ENCODE measurements at regions not wholly inside any gene's neighbourhood (a gene's known extent, or its start where the extent isn't known, plus 50 kb on each side); places are given as distances from the start of the nearest gene placed in this dataset.

DNA sequence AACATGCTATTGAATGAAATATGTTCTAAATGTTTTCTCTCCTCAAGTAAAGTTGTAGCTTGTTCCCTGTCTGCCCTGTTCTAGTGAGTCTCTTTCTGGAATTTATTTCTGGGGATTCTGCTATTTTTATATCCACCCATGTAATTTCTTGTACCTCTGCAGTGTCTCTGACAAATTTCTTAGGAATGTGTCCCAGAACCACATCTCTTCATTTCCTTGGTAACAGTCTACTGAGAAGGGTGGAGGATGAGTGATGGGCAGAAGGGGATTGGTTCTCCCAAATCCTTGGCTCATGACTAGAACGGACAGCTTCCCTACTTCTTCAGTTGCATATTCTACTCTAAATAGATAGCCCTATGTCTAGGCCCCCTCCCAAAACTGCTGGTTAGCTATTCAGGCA, 490.6 kb upstream of the LINC00305 start:
- no peak for DNase-seq

DNA sequence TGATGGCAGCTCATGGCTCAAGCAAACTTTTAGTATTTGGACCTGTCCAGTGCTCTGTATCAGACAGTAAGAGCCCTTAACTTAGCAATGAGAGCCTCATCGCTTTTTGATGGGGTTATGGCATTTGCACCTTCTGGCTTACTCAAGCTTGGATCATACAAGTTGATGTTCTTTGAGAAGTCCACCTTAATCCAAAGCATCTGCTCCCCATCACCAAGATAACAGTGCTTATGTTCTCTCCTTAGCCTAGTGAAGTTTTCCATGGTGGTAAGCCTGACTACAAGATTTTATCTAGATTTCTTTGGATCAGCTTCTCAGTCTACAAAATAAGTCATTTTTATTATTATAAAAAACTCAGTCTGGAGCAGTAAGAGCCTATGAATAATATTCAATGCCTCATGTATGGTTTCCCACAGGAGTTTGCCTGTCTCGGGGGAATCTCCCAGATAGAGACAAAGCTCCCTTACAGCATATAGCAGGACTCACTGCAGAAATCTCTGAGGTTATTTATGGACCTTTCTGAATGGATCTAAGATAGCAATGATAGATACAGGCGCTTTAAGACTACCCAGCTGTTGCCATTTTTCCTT, 472.2 kb upstream of the LINC00305 start:
- DNase-seq, result no peak

DNA sequence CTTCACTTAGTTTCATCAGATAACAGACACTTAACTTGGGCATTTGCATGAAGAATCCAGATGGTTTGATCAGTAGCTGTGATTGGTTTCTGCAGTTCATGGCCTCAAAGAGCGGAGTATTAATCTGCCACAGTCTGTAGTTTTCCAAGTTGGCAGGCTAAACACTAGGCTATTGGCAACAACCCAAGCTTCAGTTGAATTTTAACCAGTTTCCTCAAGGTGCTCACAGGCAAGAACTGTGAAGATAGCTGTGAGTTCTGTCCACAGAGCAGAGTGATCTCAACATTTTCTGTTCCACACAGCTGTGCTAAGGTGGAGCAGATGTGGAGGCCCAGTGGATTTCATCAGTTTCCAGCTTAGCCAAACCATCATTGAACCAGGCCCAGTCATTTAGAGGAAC, 469.5 kb upstream of the LINC00305 start:
- DNase-seq, result no peak

DNA sequence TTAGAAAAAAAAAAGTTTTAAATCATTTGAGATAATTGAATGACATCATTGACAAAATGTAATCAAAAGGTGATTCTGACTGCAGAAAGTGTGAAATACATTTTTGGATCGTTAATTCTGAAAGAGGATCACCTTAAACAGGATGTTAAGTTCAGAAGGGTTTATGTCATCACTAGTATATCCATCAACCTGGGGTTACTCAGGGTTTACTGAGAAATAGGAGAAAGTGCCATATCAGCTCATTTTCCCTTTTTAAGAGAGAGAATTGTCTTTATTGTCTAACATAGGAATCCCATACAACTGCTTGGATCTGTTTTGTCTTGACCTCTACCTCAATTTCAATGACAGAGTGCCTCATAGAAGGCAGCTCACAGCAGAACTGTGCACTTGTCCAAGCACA, 466.1 kb upstream of the LINC00305 start:
- DNase-seq, result no peak

DNA sequence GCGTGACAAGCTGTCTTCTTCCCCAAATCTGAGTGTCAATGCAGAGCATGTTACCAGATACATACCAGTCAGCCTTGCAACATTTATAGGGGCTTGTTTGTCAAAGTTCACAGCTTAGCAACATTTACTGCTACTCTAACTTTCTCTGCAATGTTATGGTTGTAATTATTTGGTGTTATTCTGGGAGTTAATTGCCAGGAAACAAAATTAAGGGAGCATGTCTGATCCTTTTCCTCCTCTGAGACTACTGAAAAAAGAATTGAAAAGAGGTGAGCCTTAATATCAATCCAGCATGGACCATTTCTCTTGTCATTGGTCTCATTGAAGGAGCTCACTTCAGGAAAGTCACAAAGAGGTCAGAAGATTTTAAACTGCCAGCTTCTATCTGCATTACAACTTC, 465.6 kb upstream of the LINC00305 start:
- no peak for DNase-seq

DNA sequence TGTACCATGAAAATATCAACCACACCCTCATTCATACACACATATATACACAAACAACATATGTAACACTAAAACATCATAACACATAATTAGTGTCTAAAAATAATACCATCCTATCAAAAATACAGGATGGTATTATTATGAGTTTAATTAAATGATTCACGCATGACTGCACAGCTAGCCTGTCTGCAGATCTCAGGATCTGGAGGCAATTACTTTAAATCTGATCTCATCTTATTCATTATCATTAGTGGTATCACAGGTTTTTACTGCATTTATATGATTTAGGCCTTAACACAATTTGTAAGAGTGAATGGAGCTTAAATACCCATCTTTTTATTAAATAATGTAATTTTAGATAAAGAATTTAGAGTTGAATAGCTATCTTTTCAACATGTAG, 443.4 kb upstream of the LINC00305 start:
- no peak for DNase-seq

DNA sequence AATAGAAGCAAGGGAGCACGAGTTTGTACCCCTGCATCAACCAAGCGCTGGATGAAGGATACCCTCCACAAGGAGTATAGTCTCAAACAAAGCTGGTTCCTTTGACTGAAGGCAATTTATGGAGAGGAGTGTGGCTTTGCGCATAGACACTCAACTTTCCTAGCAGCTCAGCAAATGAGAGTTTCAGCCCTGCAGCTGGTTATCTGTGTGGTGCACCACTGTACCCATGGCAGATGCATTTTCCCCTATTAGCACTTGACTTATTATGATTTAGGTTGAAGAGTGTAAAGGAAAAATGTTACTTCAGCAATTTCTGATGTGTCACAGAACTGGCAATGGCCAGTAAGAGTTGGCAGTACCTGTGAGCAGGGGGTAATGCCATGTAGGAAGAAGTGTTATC, 440.1 kb upstream of the LINC00305 start:
- no peak for DNase-seq

DNA sequence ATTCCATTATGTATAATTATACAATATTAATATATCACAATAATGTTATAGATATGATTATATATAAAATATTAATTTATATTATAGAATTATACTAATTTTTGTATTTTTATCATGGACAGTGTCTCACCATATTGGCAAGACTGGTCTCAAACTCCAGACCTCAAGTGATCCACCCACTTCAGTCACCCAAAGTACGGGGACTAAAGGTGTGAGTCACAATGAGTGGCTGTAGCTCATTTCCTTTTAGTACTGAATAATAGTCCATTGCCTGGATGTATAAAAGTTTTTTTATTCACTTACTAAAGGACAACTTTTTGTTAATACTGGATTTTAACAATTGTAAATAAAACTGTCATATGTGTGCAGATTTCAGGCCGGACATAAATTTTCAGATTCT, 417.6 kb upstream of the LINC00305 start:
- DNase-seq, result no peak

DNA sequence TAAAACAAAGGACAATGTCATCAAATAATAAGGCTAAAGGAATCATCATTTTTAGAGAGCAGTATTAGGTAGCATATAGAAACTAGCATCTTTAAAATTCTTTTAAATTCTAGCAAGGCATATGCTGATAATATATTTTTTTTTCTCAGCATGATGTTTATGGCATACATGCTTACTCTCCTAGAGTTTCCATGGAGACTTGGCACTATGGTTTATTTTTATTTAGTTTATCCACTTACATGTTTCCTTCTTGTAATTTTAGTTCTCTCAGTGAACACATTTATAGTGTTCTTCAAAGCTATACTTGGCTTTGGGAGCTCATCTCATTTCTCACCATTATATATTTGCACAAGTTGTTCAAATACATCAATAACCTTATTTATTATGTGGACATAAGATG, 413.8 kb upstream of the LINC00305 start:
- DNase-seq, result no peak

DNA sequence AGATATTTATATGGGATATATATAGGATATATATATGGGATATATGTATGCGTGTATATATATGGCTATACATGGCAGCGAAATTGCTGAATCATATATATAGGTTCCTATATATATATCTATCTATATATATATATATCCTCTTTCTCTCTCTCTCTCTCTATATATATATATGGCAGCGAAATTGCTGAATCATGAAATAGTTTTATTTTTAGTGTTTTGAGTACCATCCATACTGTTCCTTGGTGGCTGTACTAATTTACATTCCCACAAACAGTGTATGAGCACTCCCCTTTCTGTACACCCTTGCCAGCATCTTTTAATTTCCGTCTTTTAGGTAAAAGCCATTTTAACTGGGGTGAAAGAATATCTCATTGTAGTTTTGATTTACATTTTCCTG, 397.6 kb upstream of the LINC00305 start:
- no peak for DNase-seq

DNA sequence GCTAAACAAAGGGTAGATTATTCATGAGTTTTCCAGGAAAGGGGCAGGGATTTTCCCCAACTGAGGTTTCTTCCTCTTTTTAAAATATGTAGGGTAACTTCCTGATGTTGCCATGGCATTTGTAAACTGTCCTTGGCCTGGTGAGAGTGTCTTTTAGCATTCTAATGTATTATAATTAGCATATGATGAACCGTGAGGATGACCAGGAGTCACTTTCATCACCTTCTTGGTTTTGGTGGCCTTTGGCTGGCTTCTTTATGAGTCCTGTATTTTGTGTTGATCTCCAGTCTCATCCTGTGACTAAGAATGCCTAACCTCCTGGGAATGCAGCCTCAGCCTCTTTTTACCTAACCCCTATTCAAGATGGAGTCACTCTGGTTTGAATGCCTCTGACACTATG, 391.0 kb upstream of the LINC00305 start:
- DNase-seq, result no peak

DNA sequence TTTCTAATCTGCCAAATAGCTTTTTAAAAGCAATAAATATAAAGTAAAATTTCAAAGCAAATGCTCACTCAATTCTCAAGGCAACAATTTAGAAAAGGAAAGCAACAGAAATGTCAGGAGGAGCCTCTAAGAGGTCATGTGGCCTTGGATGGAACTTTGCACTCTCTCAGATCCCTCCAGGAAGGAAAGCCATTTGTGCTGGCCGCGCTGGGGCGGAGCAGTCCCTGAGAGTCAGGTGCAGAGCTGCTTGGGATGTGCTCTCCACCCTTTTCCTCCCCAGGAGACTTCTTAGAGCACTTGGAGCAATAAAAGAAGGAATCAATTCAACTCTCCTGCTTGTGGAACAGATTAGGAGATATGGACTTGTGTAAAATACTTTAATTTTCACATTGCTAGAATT, 379.8 kb upstream of the LINC00305 start:
- DNase-seq, result no peak

DNA sequence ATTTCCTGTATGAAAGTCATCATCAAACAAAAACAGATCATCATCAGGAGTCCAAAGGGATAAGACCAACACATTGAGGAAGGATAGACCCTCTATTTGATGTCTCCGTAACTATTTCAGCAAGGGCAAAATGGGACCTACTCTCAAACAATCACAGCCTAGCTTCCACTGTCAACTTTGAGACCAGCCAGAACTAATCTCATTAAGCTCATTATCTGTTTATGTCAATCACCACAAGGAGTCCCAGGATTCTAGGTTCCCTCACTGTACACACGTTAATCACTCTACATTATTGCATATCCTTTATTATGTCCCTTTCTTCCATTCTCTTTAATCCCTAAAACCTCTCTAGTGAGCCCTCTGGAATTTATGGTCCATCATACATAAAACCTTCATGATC, 370.3 kb upstream of the LINC00305 start:
- no peak for DNase-seq

DNA sequence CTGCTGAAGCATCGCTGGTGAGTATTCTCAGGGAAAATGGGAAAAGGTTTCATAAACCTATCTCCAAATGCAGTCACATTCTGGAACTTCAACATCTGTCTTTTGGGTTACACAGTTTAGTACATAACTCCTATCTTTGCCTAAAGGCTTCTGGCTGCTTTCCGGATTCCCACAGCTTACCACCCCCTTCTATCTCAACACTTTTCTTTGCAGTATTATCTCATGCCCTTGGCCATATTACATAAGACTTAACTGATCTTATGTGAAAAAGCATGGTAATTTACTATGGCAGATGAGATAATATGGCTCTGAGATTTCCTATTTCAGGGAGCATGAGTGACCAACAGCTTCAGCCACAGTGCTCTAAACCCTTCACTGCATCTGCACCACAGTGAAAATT, 369.3 kb upstream of the LINC00305 start:
- DNase-seq, result no peak

DNA sequence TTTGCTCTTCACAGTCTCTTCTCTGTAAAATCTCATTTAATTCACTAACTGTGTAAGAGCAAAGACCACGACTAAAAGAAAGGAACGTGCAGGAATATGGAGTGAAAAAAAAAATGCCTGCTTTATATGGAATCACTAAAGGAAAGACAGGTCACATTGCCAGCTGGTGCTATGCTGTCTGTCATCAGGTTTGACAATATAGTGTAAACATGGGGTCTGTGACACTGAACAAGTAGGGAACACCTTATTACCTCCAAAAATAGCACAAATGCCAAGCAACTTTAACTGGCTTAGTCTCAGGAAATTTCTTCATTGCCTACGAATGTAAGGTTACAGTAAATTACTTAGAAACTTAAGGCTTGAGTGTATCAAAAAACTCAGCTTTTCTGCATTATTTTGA, 364.5 kb upstream of the LINC00305 start:
- no peak for DNase-seq

DNA sequence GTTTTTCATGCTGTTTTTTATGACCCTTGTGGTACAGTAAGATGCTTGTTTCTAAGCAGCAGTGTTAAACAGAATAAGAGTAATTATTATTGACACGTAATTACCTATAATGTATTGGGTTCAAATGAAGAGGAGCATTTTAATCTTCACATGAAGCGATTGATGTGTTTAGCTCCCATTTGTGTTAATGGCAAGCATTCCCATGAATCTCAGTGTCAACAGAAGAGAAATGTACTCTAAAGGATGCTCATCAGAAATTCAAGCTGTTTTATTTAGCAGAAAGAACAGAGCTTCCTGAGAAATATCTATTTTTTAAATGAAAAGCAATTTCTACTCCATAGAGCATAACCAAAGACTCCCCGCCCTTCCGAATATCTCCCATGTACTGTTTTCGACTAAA, 341.3 kb upstream of the LINC00305 start:
- DNase-seq, result no peak

DNA sequence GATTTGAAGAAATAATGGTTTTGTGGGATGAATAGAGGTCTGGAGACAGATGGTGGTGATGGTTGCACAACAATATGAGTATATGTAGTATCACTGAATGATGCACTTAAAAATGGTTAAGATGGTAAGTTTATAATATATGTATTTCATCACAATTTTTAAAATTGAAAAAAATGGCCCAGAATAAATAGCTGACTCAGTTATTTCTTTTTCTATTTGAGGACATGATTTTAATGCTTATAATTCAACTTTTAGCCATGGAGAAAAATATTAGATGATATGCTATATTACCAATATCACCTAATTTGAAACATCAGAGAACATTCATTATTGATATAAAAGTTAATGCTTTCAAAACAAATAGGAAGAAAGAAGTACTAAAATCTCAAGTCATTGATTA, 339.8 kb upstream of the LINC00305 start:
- no peak for DNase-seq

DNA sequence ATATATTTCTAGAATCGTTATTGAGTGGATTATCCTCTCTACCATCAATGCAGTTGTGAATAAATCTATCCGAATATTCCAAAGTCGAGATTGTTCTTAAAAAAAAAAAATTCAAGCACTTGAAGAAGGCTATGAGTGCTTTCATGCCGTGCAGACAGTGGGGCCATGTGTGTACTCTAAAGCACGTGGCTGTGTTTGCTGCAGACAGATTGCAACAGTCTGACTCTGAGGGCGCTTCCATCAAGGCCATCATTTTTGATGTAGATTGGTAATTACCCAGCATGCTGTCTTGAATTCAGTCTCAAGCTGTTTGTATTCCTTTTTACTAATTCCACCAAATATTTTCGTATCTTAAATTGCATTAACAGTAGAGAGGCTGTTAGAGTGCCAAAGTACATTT, 325.9 kb upstream of the LINC00305 start:
- DNase-seq, result no peak

DNA sequence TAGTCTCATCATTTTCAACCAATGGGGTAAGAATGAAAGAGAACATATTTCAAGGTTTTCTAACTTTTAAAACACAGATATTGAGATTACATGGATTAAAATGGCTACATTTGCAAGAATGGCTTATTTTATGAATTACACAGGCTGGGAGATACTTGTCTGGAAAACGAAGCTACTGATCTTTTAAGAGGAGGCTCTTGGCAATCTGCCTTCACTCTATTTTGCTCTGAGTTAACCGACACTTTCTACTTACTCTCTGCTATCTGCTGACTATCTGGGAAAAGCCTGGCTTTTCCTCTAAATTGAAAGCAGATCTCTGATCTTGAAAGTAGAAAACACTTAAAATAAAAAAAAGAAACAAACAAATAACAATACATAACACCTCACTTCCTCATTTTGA, 325.4 kb upstream of the LINC00305 start:
- DNase-seq, result no peak

DNA sequence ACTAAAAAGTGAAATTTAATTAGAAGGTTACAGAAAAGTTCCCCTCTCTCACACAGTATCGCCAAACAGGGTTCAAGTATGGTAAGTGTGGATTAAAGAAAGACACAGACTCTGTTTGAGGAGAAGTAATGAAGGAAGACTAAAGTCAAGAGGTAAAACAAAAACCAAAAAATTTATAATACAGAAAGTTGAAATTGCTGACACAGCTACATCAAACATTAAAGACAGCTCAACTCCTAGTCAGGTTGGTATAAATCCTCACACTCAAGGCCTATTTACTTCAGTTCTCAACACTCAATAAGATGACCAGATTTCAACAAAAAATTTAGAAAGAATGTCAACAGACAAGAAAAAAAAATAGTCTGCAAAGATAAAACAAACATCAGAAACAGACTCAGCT, 300.5 kb upstream of the LINC00305 start:
- no peak for DNase-seq

DNA sequence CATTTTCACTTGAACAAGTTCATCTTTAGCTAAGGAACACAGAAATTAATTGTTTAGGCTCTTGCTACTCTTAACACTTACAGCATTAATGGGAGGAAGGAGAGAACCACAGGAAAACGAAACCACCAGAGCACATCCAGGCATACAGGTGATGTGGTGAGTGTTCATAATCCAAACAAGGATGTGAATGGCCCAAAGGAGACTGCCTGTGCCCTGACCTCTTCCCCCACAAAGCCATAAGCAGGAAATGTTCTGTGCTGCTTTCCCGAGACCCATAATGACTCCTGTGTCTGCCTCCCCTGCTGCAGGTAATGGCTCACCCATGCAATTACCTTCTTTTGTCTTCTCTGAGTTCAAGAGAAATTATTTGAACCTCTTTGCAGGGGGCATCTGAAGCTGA, 295.9 kb upstream of the LINC00305 start:
- DNase-seq, result no peak

DNA sequence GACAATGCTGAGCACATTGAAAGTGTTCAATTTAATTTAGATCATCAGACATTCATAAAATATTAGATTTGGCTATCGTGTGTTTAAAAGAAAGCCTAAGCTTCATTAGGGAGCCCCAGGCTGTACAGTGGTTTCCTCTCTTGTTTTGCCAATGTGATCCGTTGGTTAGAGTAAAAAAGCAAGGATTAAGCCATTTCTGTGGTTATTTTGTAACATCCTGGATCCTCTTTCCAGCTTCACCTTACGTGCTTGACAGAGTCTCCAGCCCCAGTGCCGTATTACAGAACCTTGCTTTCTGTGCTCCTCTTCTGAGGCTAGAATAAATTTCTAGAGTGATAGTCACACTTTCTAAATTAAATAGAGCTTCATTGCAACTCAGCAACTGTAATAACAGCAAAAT, 289.3 kb upstream of the LINC00305 start:
- no peak for DNase-seq

DNA sequence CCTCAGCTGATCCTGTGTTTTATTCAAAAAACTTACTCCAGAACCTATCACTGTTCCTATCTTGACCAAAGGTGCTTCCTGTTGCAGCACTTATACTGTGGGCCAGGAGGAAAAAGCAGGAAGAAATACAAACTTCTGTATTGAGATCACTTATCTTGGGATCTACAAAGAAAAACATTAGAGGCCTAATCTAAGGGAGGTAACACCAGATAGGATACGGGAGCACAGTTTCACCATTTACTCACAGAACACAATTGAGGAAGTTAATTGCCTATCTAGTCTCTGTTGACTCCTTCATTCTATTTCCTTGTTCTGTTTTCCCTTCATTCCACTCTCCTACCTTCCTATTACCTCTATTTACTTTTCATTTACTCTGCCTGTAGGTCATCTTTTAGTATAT, 287.2 kb upstream of the LINC00305 start:
- no peak for DNase-seq

DNA sequence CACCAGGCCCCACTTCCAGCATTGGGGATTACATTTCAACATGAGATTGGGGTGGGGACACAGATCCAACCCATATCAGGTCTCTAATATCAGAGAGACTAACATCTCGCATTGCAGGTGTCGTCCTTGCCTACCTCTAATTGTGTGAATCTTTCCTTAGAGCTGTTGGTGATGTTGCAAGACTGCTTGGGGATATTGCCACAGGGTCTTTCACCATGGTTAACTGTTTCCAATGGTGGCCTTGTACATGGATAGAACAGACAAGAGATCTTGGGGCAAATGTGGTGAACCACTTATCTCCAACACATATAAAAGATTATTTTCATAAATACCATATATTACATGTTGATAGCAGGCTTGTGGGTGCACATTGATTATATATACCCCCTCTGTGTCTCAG, 270.3 kb upstream of the LINC00305 start:
- DNase-seq, result no peak

DNA sequence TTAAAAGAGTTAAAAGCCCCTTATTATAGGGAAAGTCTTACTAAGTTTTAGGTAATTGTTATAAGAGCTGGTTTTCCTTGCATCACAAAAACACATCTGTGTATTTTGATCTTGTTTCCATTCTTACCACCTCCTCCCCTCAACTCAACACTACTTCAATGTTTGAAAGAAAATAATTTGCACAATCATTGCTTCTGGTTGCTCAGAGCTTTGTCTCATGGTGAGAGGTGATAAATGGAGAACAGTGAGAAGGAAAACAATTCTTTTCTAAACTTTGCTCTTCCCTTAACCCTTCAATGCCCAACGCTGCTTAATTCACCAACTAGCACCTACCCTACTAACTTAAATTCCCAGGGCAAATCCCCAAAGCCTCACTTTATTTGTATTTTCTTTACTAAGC, 268.1 kb upstream of the LINC00305 start:
- no peak for DNase-seq
